ENCODE measurements at regions not wholly inside any gene's neighbourhood (a gene's known extent, or its start where the extent isn't known, plus 50 kb on each side); places are given as distances from the start of the nearest gene placed in this dataset.

GRCh38 chr2:5959836-5960820 is 267.9 kb downstream of the SOX11 start:
- no peak for DNase-seq

GRCh38 chr2:5967506-5967905 is 275.3 kb downstream of the SOX11 start:
- DNase-seq, result no peak

GRCh38 chr2:5969303-5969702 is 277.1 kb downstream of the SOX11 start:
- DNase-seq, result no peak

GRCh38 chr2:5970347-5970746 is 278.2 kb downstream of the SOX11 start:
- DNase-seq, result no peak

- DNase-seq, result no peak
These were observed 282.3 kb downstream of the SOX11 start for GRCh38 chr2:5974477-5974876.

GRCh38 chr2:5975401-5975800 is 283.2 kb downstream of the SOX11 start:
- DNase-seq, result no peak

- no peak for DNase-seq
These were observed 284.4 kb downstream of the SOX11 start for GRCh38 chr2:5976531-5977065.

- DNase-seq, result no peak
These were observed 285.3 kb downstream of the SOX11 start for GRCh38 chr2:5977477-5977876.

- DNase-seq, result no peak
These were observed 286.1 kb downstream of the SOX11 start for GRCh38 chr2:5978131-5978751.

GRCh38 chr2:5980450-5981190 is 288.4 kb downstream of the SOX11 start:
- no peak for DNase-seq

GRCh38 chr2:5982193-5982902 is 290.2 kb downstream of the SOX11 start:
- no peak for DNase-seq

- DNase-seq, result no peak
These were observed 290.7 kb downstream of the SOX11 start for GRCh38 chr2:5982903-5983265.

- no peak for DNase-seq
These were observed 291.5 kb downstream of the SOX11 start for GRCh38 chr2:5983511-5984272.

GRCh38 chr2:5984273-5984655 is 292.1 kb downstream of the SOX11 start:
- no peak for DNase-seq

- no peak for DNase-seq
These were observed 292.8 kb downstream of the SOX11 start for GRCh38 chr2:5984946-5985345.

GRCh38 chr2:5985536-5986385 is 293.6 kb downstream of the SOX11 start:
- DNase-seq, result no peak

- no peak for DNase-seq
These were observed 294.9 kb downstream of the SOX11 start for GRCh38 chr2:5986801-5987787.

GRCh38 chr2:5988120-5988519 is 295.9 kb downstream of the SOX11 start:
- DNase-seq, result no peak

- no peak for DNase-seq
These were observed 297.9 kb downstream of the SOX11 start for GRCh38 chr2:5990086-5990485.

All from occipital lobe (tissue), 1 donor.